Activated naive CD8-positive, alpha-beta T cell treated with anti-CD3 and anti-CD28 coated beads for 36 hours (primary cell): ENCODE measurements at regions not wholly inside any gene's neighbourhood (a gene's known extent, or its start where the extent isn't known, plus 50 kb on each side); places are given as distances from the start of the nearest gene placed in this dataset.
"Not testable (repeated sequence)": the region's sequence is repeated elsewhere in the genome, so short reads cannot be mapped to it uniquely, and the experiment has no call there.

Source experiments
- DNase-seq: peaks from one replicate; pipeline ENCODE4 v3.0.0; 2021
- H3K27ac Mint-ChIP-seq: one replicate; pipeline ENCODE4 v1.8.0; 2022; ENCODE audit warnings: mild to moderate bottlenecking, moderate library complexity, mixed read lengths
- H3K27me3 Mint-ChIP-seq: one replicate; pipeline ENCODE4 v1.8.0; 2022; ENCODE audit warnings: mild to moderate bottlenecking, mixed read lengths
- H3K36me3 Mint-ChIP-seq: one replicate; pipeline ENCODE4 v1.8.0; 2021; ENCODE audit warnings: mild to moderate bottlenecking, mixed read lengths
- H3K4me1 Mint-ChIP-seq: one replicate; pipeline ENCODE4 v1.8.0; 2021; ENCODE audit warnings: mixed read lengths
- H3K4me3 Mint-ChIP-seq: one replicate; pipeline ENCODE4 v1.8.0; 2022; ENCODE audit warnings: mild to moderate bottlenecking, moderate library complexity, mixed read lengths
- H3K9me3 Mint-ChIP-seq: one replicate; pipeline ENCODE4 v1.8.0; 2022; ENCODE audit warnings: mixed read lengths

GRCh38 chr20:22098511-22098910 is 393.0 kb downstream of the PAX1 start:
- Mint-ChIP-seq H3K36me3 (no peaks in the 10 kb centered on the region), H3K9me3 (peaks cover 8% of the 10 kb centered on the region), H3K27me3 (no peaks in the 10 kb centered on the region), H3K4me3 (no peak overlapping the region), H3K27ac (no peak overlapping the region), H3K4me1 (no peaks in the 10 kb centered on the region)
- no peak for DNase-seq

GRCh38 chr20:22093122-22093521 is 387.7 kb downstream of the PAX1 start:
- DNase-seq: no peak
- H3K4me3 Mint-ChIP-seq: no peak overlapping the region
- H3K4me1 Mint-ChIP-seq: no peaks in the 10 kb centered on the region
- H3K27me3 Mint-ChIP-seq: no peaks in the 10 kb centered on the region
- peaks cover 3% of the 10 kb centered on the region for H3K36me3 Mint-ChIP-seq
- H3K27ac Mint-ChIP-seq: no peak overlapping the region
- peaks cover 26% of the 10 kb centered on the region for H3K9me3 Mint-ChIP-seq

- Mint-ChIP-seq H3K9me3 (peaks cover 22% of the 10 kb centered on the region), H3K4me3 (no peak overlapping the region), H3K27me3 (no peaks in the 10 kb centered on the region), H3K36me3 (peaks cover 3% of the 10 kb centered on the region), H3K4me1 (no peaks in the 10 kb centered on the region), H3K27ac (no peak overlapping the region)
- no peak for DNase-seq
Measured at GRCh38 chr20:22088882-22089281, 383.4 kb downstream of the PAX1 start.

GRCh38 chr20:22080985-22081384 is 375.5 kb downstream of the PAX1 start:
- Mint-ChIP-seq H3K27ac (no peak overlapping the region), H3K4me1 (no peaks in the 10 kb centered on the region), H3K9me3 (peaks cover 3% of the 10 kb centered on the region), H3K27me3 (no peaks in the 10 kb centered on the region), H3K36me3 (no peaks in the 10 kb centered on the region), H3K4me3 (no peak overlapping the region)
- no peak for DNase-seq

GRCh38 chr20:22074635-22075034 is 369.2 kb downstream of the PAX1 start:
- Mint-ChIP-seq H3K4me3 (no peak overlapping the region), H3K27ac (no peak overlapping the region), H3K9me3 (peaks cover 1% of the 10 kb centered on the region), H3K4me1 (no peaks in the 10 kb centered on the region), H3K27me3 (no peaks in the 10 kb centered on the region), H3K36me3 (no peaks in the 10 kb centered on the region)
- no peak for DNase-seq

GRCh38 chr20:22071841-22072240 is 366.4 kb downstream of the PAX1 start:
- Mint-ChIP-seq H3K4me1 (no peaks in the 10 kb centered on the region), H3K4me3 (no peak overlapping the region), H3K27me3 (no peaks in the 10 kb centered on the region), H3K36me3 (no peaks in the 10 kb centered on the region), H3K9me3 (peaks cover 1% of the 10 kb centered on the region), H3K27ac (no peak overlapping the region)
- DNase-seq: no peak

GRCh38 chr20:22070610-22071058 is 365.2 kb downstream of the PAX1 start:
- no peaks in the 10 kb centered on the region for H3K27me3 Mint-ChIP-seq
- H3K27ac Mint-ChIP-seq: no peak overlapping the region
- no peaks in the 10 kb centered on the region for H3K4me1 Mint-ChIP-seq
- no peak for DNase-seq
- H3K36me3 Mint-ChIP-seq: no peaks in the 10 kb centered on the region
- no peak overlapping the region for H3K4me3 Mint-ChIP-seq
- H3K9me3 Mint-ChIP-seq: no peaks in the 10 kb centered on the region

- Mint-ChIP-seq H3K27ac (no peak overlapping the region), H3K4me1 (no peaks in the 10 kb centered on the region), H3K36me3 (no peaks in the 10 kb centered on the region), H3K4me3 (no peak overlapping the region), H3K27me3 (no peaks in the 10 kb centered on the region), H3K9me3 (peaks cover 8% of the 10 kb centered on the region)
- no peak for DNase-seq
Measured at GRCh38 chr20:22063753-22064152, 358.3 kb downstream of the PAX1 start.

- Mint-ChIP-seq H3K27me3 (no peaks in the 10 kb centered on the region), H3K9me3 (peaks cover 8% of the 10 kb centered on the region), H3K4me1 (no peaks in the 10 kb centered on the region), H3K4me3 (no peak overlapping the region), H3K27ac (no peak overlapping the region), H3K36me3 (no peaks in the 10 kb centered on the region)
- DNase-seq: no peak
Measured at GRCh38 chr20:22062874-22063273, 357.4 kb downstream of the PAX1 start.

- peaks cover 10% of the 10 kb centered on the region for H3K9me3 Mint-ChIP-seq
- no peaks in the 10 kb centered on the region for H3K36me3 Mint-ChIP-seq
- no peak overlapping the region for H3K4me3 Mint-ChIP-seq
Measured at GRCh38 chr20:22060610-22061009, 355.1 kb downstream of the PAX1 start.

GRCh38 chr20:22058746-22059145 is 353.3 kb downstream of the PAX1 start:
- no peaks in the 10 kb centered on the region for H3K4me1 Mint-ChIP-seq
- no peaks in the 10 kb centered on the region for H3K27me3 Mint-ChIP-seq
- peaks cover 6% of the 10 kb centered on the region for H3K9me3 Mint-ChIP-seq
- no peak for DNase-seq
- no peaks in the 10 kb centered on the region for H3K36me3 Mint-ChIP-seq
- no peak overlapping the region for H3K27ac Mint-ChIP-seq
- no peak overlapping the region for H3K4me3 Mint-ChIP-seq

More at GRCh38 chr20:22060610-22061009, 355.1 kb downstream of the PAX1 start:
- no peak overlapping the region for H3K27ac Mint-ChIP-seq
- H3K4me1 Mint-ChIP-seq: no peaks in the 10 kb centered on the region
- no peak for DNase-seq
- H3K27me3 Mint-ChIP-seq: no peaks in the 10 kb centered on the region

GRCh38 chr20:22055981-22056380 is 350.5 kb downstream of the PAX1 start:
- H3K4me3 Mint-ChIP-seq: no peak overlapping the region
- H3K4me1 Mint-ChIP-seq: no peaks in the 10 kb centered on the region
- peaks cover 9% of the 10 kb centered on the region for H3K9me3 Mint-ChIP-seq
- H3K27ac Mint-ChIP-seq: no peak overlapping the region
- no peaks in the 10 kb centered on the region for H3K36me3 Mint-ChIP-seq
- H3K27me3 Mint-ChIP-seq: no peaks in the 10 kb centered on the region
- no peak for DNase-seq

- no peaks in the 10 kb centered on the region for H3K36me3 Mint-ChIP-seq
- no peaks in the 10 kb centered on the region for H3K4me1 Mint-ChIP-seq
- DNase-seq: no peak
- H3K9me3 Mint-ChIP-seq: peaks cover 13% of the 10 kb centered on the region
- no peak overlapping the region for H3K4me3 Mint-ChIP-seq
- H3K27me3 Mint-ChIP-seq: no peaks in the 10 kb centered on the region
- H3K27ac Mint-ChIP-seq: no peak overlapping the region
Measured at GRCh38 chr20:22052025-22052650, 346.7 kb downstream of the PAX1 start.

GRCh38 chr20:22045956-22046507 is 340.6 kb downstream of the PAX1 start:
- H3K4me1 Mint-ChIP-seq, H3K4me3 Mint-ChIP-seq, H3K27ac Mint-ChIP-seq, H3K36me3 Mint-ChIP-seq, DNase-seq, H3K9me3 Mint-ChIP-seq, H3K27me3 Mint-ChIP-seq: not testable (repeated sequence)

- Mint-ChIP-seq H3K9me3 (peaks cover 7% of the 10 kb centered on the region), H3K4me1 (no peaks in the 10 kb centered on the region), H3K27me3 (no peaks in the 10 kb centered on the region), H3K4me3 (no peak overlapping the region), H3K36me3 (no peaks in the 10 kb centered on the region), H3K27ac (no peak overlapping the region)
- no peak for DNase-seq
Measured at GRCh38 chr20:22027423-22027822, 322.0 kb downstream of the PAX1 start.

GRCh38 chr20:22020201-22020600 is 314.7 kb downstream of the PAX1 start:
- Mint-ChIP-seq H3K4me3 (no peak overlapping the region), H3K9me3 (peaks cover 8% of the 10 kb centered on the region), H3K36me3 (no peaks in the 10 kb centered on the region), H3K27ac (no peak overlapping the region), H3K4me1 (no peaks in the 10 kb centered on the region), H3K27me3 (no peaks in the 10 kb centered on the region)
- no peak for DNase-seq
